ENCODE measurements at regions not wholly inside any gene's neighbourhood (a gene's known extent, or its start where the extent isn't known, plus 50 kb on each side); places are given as distances from the start of the nearest gene placed in this dataset.

DNA sequence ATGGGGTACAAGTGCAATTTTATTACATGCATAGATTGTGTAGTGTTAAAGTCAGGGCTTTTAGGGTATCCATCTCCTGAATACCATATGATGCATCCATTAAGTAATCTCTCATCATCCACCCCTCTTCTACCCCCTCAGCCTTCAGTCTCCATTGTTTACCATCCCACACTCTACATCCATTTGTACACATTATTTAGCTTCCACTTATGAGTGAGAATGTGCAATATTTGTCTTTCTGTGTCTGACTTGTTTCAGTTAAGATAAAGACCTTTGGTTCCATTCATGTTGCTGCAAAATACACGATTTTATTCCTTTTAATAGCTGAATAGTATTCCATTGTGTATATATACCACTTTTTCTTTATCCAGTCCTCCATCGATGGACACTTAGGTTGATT is 222.5 kb upstream of the USP24 start:
- TF ChIP-seq TAF1 (IDR thresholded peaks at IDR 0.05; ENCODE audit: borderline replicate concordance, low read depth, low read length) (no peak), POLR2A (IDR thresholded peaks at IDR 0.05; ENCODE audit: low read depth, low read length) (no peak)
